H1 (cell line): ENCODE measurements at regions not wholly inside any gene's neighbourhood (a gene's known extent, or its start where the extent isn't known, plus 50 kb on each side); places are given as distances from the start of the nearest gene placed in this dataset.
"Not testable (repeated sequence)": the region's sequence is repeated elsewhere in the genome, so short reads cannot be mapped to it uniquely, and the experiment has no call there.

Experiments used
- CTCF ChIA-PET: fragments of 300-600 bp; sonication (Branson Sonifier 250); formaldehyde crosslinking; loops from one replicate; lab custom pipeline; 2021; ENCODE audit not compliant: partially characterized antibody; lab: Charles Lee
- POLR2A ChIA-PET: fragments of 300-600 bp; sonication (Branson Sonifier 250); formaldehyde crosslinking; loops from one replicate; lab custom pipeline; 2021; ENCODE audit warnings: inconsistent platforms; ENCODE audit not compliant: partially characterized antibody; lab: Charles Lee
- DNase-seq, 2 experiments: peaks; one replicate each; pipeline versions ENCODE4 v3.0.0 to v3.0.0-alpha.2; 2010 to 2022; ENCODE audit warnings: low spot score in 2 of 2, low read depth in 1 of 2, mixed read lengths in 1 of 2
- FAIRE-seq: peaks from 2 replicates; lab custom pipeline; 2011; peaks lifted over from hg19 to GRCh38; lab: Jason Lieb, UNC
- H2AFZ ChIP-seq: 2 replicates; pipeline ENCODE4 v1.8.1; 2012; ENCODE audit warnings: low read length, inconsistent platforms
- H2AK5ac ChIP-seq: 2 replicates; pipeline ENCODE4 v1.6.1; 2013; ENCODE audit warnings: low read depth, low read length
- H2BK120ac ChIP-seq: replicated peaks from 2 replicates; pipeline ENCODE3; 2013; ENCODE audit warnings: low read depth, low read length, inconsistent platforms
- H2BK12ac ChIP-seq: 2 replicates; pipeline ENCODE4 v1.6.1; 2013; ENCODE audit warnings: low read depth, low read length
- H2BK15ac ChIP-seq: 2 replicates; pipeline ENCODE4 v1.6.1; 2013; ENCODE audit warnings: low read length
- H2BK20ac ChIP-seq: 2 replicates; pipeline ENCODE4 v1.6.1; 2013; ENCODE audit warnings: low read length
- H2BK5ac ChIP-seq: 2 replicates; pipeline ENCODE4 v1.6.1; 2013; ENCODE audit warnings: low read depth, low read length
- H3K14ac ChIP-seq: 2 replicates; pipeline ENCODE4 v1.6.1; 2013; ENCODE audit warnings: inconsistent platforms; ENCODE audit not compliant: insufficient read length
- H3K18ac ChIP-seq: 2 replicates; pipeline ENCODE4 v1.6.1; 2013; ENCODE audit warnings: low read length; ENCODE audit errors: extremely low read depth
- H3K23ac ChIP-seq: 2 replicates; pipeline ENCODE4 v1.6.1; 2013; ENCODE audit warnings: inconsistent platforms; ENCODE audit not compliant: insufficient read length
- H3K23me2 ChIP-seq: 2 replicates; pipeline ENCODE4 v1.6.1; 2013; ENCODE audit warnings: low read depth, low read length
- H3K27ac ChIP-seq: 2 replicates; pipeline ENCODE4 v1.6.1; 2011; ENCODE audit warnings: low read depth, low read length, inconsistent platforms
- H3K27me3 ChIP-seq, 4 experiments: replicated peaks in 1 of 4; 1 replicate in 1 of 4; 2 replicates in 3 of 4; pipeline versions ENCODE4 v1.6.1 to v1.8.1; 2011 to 2013; ENCODE audit warnings: low read length in 3 of 4, mild to moderate bottlenecking in 3 of 4, inconsistent platforms in 2 of 4, mixed read lengths in 2 of 4, moderate library complexity in 1 of 4; ENCODE audit not compliant: control insufficient read depth in 3 of 4, insufficient read depth in 3 of 4; ENCODE audit errors: extremely low read depth in 1 of 4
- H3K36me3 ChIP-seq, 4 experiments: 2 replicates each; pipeline versions ENCODE4 v1.6.1 to v1.8.1; 2011 to 2013; ENCODE audit warnings: mild to moderate bottlenecking in 4 of 4, low read length in 3 of 4, moderate library complexity in 2 of 4, control low read depth in 1 of 4, inconsistent platforms in 1 of 4; ENCODE audit not compliant: insufficient read depth in 4 of 4, control insufficient read depth in 2 of 4
- H3K4ac ChIP-seq: replicated peaks from 2 replicates; pipeline ENCODE3; 2013; ENCODE audit warnings: low read length, low read depth, mixed read lengths, inconsistent platforms; ENCODE audit not compliant: insufficient read length
- H3K4me1 ChIP-seq, 4 experiments: replicated peaks in 1 of 4; 1 replicate in 1 of 4; 2 replicates in 3 of 4; pipeline versions ENCODE4 v1.6.1 to v1.8.1; 2011 to 2013; ENCODE audit warnings: low read length in 3 of 4, inconsistent platforms in 2 of 4, mixed read lengths in 1 of 4; ENCODE audit not compliant: insufficient read depth in 4 of 4, control insufficient read depth in 3 of 4
- H3K4me2 ChIP-seq, 2 experiments: 2 replicates each; pipeline versions ENCODE4 v1.6.1 to v1.8.1; 2011 to 2013; ENCODE audit warnings: low read depth in 2 of 2, low read length in 2 of 2, control low read depth in 1 of 2, inconsistent platforms in 1 of 2, mild to moderate bottlenecking in 1 of 2; ENCODE audit not compliant: insufficient read depth in 1 of 2
- H3K4me3 ChIP-seq, 4 experiments: fragments of 200-600, 300-600 bp in 1 of 4; sonication (generic), shearing (Covaris generic), sonication (Bioruptor Twin) in 1 of 4; 2 replicates each; pipeline versions ENCODE4 v1.5.1 to v1.8.1; 2011 to 2016; ENCODE audit warnings: low read length in 4 of 4, low read depth in 3 of 4, control low read depth in 2 of 4, inconsistent platforms in 2 of 4, mild to moderate bottlenecking in 2 of 4, mixed read lengths in 1 of 4, moderate library complexity in 1 of 4; ENCODE audit not compliant: insufficient read depth in 2 of 4; ENCODE audit errors: extremely low read depth in 1 of 4
- H3K56ac ChIP-seq: replicated peaks from 2 replicates; pipeline ENCODE3; 2013; ENCODE audit warnings: low read depth, mild to moderate bottlenecking, mixed read lengths, low read length, inconsistent platforms; ENCODE audit not compliant: insufficient read length
- H3K79me1 ChIP-seq: 2 replicates; pipeline ENCODE4 v1.6.1; 2013; ENCODE audit warnings: low read depth, low read length, control low read depth
- H3K79me2 ChIP-seq, 2 experiments: 2 replicates each; pipeline versions ENCODE4 v1.6.1 to v1.8.1; 2012 to 2013; ENCODE audit warnings: low read length in 2 of 2, mild to moderate bottlenecking in 2 of 2, inconsistent platforms in 1 of 2; ENCODE audit not compliant: insufficient read depth in 2 of 2, control insufficient read depth in 1 of 2
- H3K9ac ChIP-seq, 4 experiments: replicated peaks in 1 of 4; 1 replicate in 1 of 4; 2 replicates in 3 of 4; pipeline versions ENCODE4 v1.6.1 to v1.8.1; 2011 to 2013; ENCODE audit warnings: low read depth in 3 of 4, low read length in 3 of 4, control low read depth in 2 of 4, mild to moderate bottlenecking in 2 of 4, moderate library complexity in 2 of 4, inconsistent platforms in 1 of 4; ENCODE audit errors: extremely low read depth in 1 of 4
- H3K9me3 ChIP-seq, 2 experiments: 2 replicates each; pipeline versions ENCODE4 v1.6.1 to v1.8.1; 2012 to 2013; ENCODE audit warnings: mild to moderate bottlenecking in 2 of 2, moderate library complexity in 2 of 2, control low read depth in 1 of 2, inconsistent platforms in 1 of 2, low read depth in 1 of 2, low read length in 1 of 2, mixed read lengths in 1 of 2; ENCODE audit not compliant: insufficient read depth in 2 of 2
- H4K20me1 ChIP-seq, 2 experiments: replicated peaks in 1 of 2; 2 replicates each; pipeline versions ENCODE3 to v1.8.1; 2011 to 2013; ENCODE audit warnings: inconsistent platforms in 2 of 2, low read length in 2 of 2, mild to moderate bottlenecking in 1 of 2; ENCODE audit not compliant: insufficient read depth in 2 of 2, control insufficient read depth in 1 of 2
- H4K5ac ChIP-seq: 2 replicates; pipeline ENCODE4 v1.6.1; 2013; ENCODE audit warnings: low read length, low read depth, mixed read lengths, inconsistent platforms; ENCODE audit not compliant: insufficient read length
- H4K8ac ChIP-seq: 2 replicates; pipeline ENCODE4 v1.8.0; 2013; ENCODE audit warnings: mild to moderate bottlenecking, moderate library complexity, low read length, inconsistent platforms; ENCODE audit not compliant: insufficient read depth; ENCODE audit errors: extremely low read depth
- H4K91ac ChIP-seq: replicated peaks from 2 replicates; pipeline ENCODE3; 2013; ENCODE audit warnings: low read length, mixed read lengths, inconsistent platforms; ENCODE audit not compliant: insufficient read length
- WGBS, 2 experiments: shearing (Covaris generic) in 1 of 2; methylation state at CpG; one replicate each; pipeline versions ENCODE4 v1.1.6 to v1.1.7; 2013 to 2015; ENCODE audit warnings: low lambda C conversion rate in 2 of 2, mixed read lengths in 2 of 2, inconsistent platforms in 1 of 2, low coverage in 1 of 2, missing lambda C conversion rate in 1 of 2; ENCODE audit not compliant: insufficient replicate concordance in 2 of 2, insufficient coverage in 1 of 2, insufficient read length in 1 of 2; ENCODE audit errors: extremely low coverage in 1 of 2, missing lambda C conversion rate in 1 of 2; 5-methylcytosine and 5-hydroxymethylcytosine counted together

GRCh38 chr9:65471106-65471505, 186.1 kb upstream of the FOXD4L5 start:
- H3K23me2 ChIP-seq, H2BK120ac ChIP-seq, H3K4ac ChIP-seq, H3K4me2 ChIP-seq, H3K27me3 ChIP-seq, H2AFZ ChIP-seq, H3K18ac ChIP-seq, H4K91ac ChIP-seq, H3K79me1 ChIP-seq, H2BK5ac ChIP-seq, H3K36me3 ChIP-seq, H4K8ac ChIP-seq, H3K4me1 ChIP-seq, H3K27ac ChIP-seq, FAIRE-seq, H3K14ac ChIP-seq, H4K5ac ChIP-seq, CTCF ChIA-PET, H3K56ac ChIP-seq, H2AK5ac ChIP-seq, H3K4me3 ChIP-seq, H3K9ac ChIP-seq, H2BK20ac ChIP-seq, H3K23ac ChIP-seq, POLR2A ChIA-PET, H2BK15ac ChIP-seq, H2BK12ac ChIP-seq, H4K20me1 ChIP-seq, DNase-seq, H3K79me2 ChIP-seq: not testable (repeated sequence)
- 80% methylated on average over 2 of the region's 7 CpGs; no CpG with 5 or more reads in 1 of the 2 experiments for WGBS, 2 experiments
- H3K9me3 ChIP-seq: peaks cover 0 to 35% of the 10 kb centered on the region in 2 experiments; a peak in 2 of 4 replicates

- 95% methylated on average over 17 of the region's 55 CpGs; no CpG with 5 or more reads in 1 of the 2 experiments for WGBS, 2 experiments
- H2BK5ac ChIP-seq, H4K5ac ChIP-seq, H3K27me3 ChIP-seq, H3K4ac ChIP-seq, H3K79me2 ChIP-seq, FAIRE-seq, H3K9ac ChIP-seq, H4K8ac ChIP-seq, H3K79me1 ChIP-seq, H3K4me1 ChIP-seq, H3K4me3 ChIP-seq, H2BK20ac ChIP-seq, H3K14ac ChIP-seq, DNase-seq, H3K4me2 ChIP-seq, H2AK5ac ChIP-seq, H3K18ac ChIP-seq, H2BK12ac ChIP-seq, H3K56ac ChIP-seq, H2AFZ ChIP-seq, H2BK15ac ChIP-seq, H4K20me1 ChIP-seq, H4K91ac ChIP-seq, H2BK120ac ChIP-seq, POLR2A ChIA-PET, CTCF ChIA-PET, H3K27ac ChIP-seq, H3K36me3 ChIP-seq, H3K23me2 ChIP-seq, H3K23ac ChIP-seq: not testable (repeated sequence)
- peaks cover 0 to 31% of the 10 kb centered on the region in 2 experiments; a peak in 2 of 4 replicates for H3K9me3 ChIP-seq
Observed at GRCh38 chr9:65466911-65467734, 182.1 kb upstream of the FOXD4L5 start.
